Liver (tissue), 7 donors: ENCODE measurements at regions not wholly inside any gene's neighbourhood (a gene's known extent, or its start where the extent isn't known, plus 50 kb on each side); places are given as distances from the start of the nearest gene placed in this dataset.

Experiments used
- DNase-seq: peaks from one replicate; pipeline ENCODE4 v3.0.0-alpha.2; 2017; ENCODE audit warnings: low spot score
- H3K27ac ChIP-seq, 2 donors: one replicate each; pipeline ENCODE4 v1.7.0; 2013; ENCODE audit warnings: inconsistent platforms in 2 of 2, low read length in 2 of 2, control low read depth in 1 of 2, low read depth in 1 of 2, mild to moderate bottlenecking in 1 of 2
- H3K27me3 ChIP-seq, 4 donors: one replicate each; pipeline versions ENCODE4 v1.6.1 to v1.7.0; 2013; ENCODE audit warnings: low read length in 3 of 4, inconsistent platforms in 1 of 4, mild to moderate bottlenecking in 1 of 4, moderate library complexity in 1 of 4; ENCODE audit not compliant: control insufficient read depth in 4 of 4, insufficient read depth in 4 of 4
- H3K36me3 ChIP-seq, 4 donors: one replicate each; pipeline versions ENCODE4 v1.6.1 to v1.7.0; 2013; ENCODE audit warnings: low read length in 3 of 4, mild to moderate bottlenecking in 3 of 4, low read depth in 1 of 4, moderate library complexity in 1 of 4; ENCODE audit not compliant: control insufficient read depth in 4 of 4, insufficient read depth in 3 of 4
- H3K4me1 ChIP-seq, 4 donors: one replicate each; pipeline versions ENCODE4 v1.6.1 to v1.7.0; 2013; ENCODE audit warnings: low read length in 3 of 4, mild to moderate bottlenecking in 3 of 4, moderate library complexity in 1 of 4; ENCODE audit not compliant: control insufficient read depth in 4 of 4, insufficient read depth in 4 of 4
- H3K4me3 ChIP-seq, 3 donors: one replicate each; pipeline versions ENCODE4 v1.6.1 to v1.7.0; 2013; ENCODE audit warnings: low read length in 3 of 3, control low read depth in 1 of 3, low read depth in 1 of 3, mild to moderate bottlenecking in 1 of 3
- H3K9ac ChIP-seq, 2 donors: one replicate each; pipeline ENCODE4 v1.7.0; 2013; ENCODE audit warnings: low read length in 2 of 2, mild to moderate bottlenecking in 2 of 2, moderate library complexity in 2 of 2, control low read depth in 1 of 2, low read depth in 1 of 2
- H3K9me3 ChIP-seq, 4 donors: one replicate each; pipeline versions ENCODE4 v1.6.1 to v1.7.0; 2013; ENCODE audit warnings: low read length in 3 of 4; ENCODE audit not compliant: control insufficient read depth in 4 of 4
- ATF3 ChIP-seq: IDR thresholded peaks from 2 replicates; pipeline ENCODE4 v1.6.1; 2016; ENCODE audit warnings: antibody characterized with exemption
- EGR1 ChIP-seq, 2 donors: IDR thresholded peaks; 2 replicates each; pipeline ENCODE4 v1.6.1; 2016 to 2018; ENCODE audit warnings: antibody characterized with exemption in 2 of 2, low read depth in 2 of 2
- FOXA1 ChIP-seq: IDR thresholded peaks from 2 replicates; pipeline ENCODE4 v1.6.1; 2016; ENCODE audit warnings: antibody characterized with exemption
- GABPA ChIP-seq, 2 donors: IDR thresholded peaks in 1 of 2; conservative IDR thresholded peaks in 1 of 2; 2 replicates each; pipeline ENCODE4 v1.6.1; 2016; ENCODE audit warnings: antibody characterized with exemption in 2 of 2, mild to moderate bottlenecking in 1 of 2, moderate library complexity in 1 of 2
- HNF4A ChIP-seq, 2 donors: conservative IDR thresholded peaks; 2 replicates each; pipeline ENCODE4 v1.6.1; 2016; ENCODE audit warnings: antibody characterized with exemption in 2 of 2, mild to moderate bottlenecking in 2 of 2
- HNF4G ChIP-seq: IDR thresholded peaks from 2 replicates; pipeline ENCODE4 v1.6.1; 2016; ENCODE audit warnings: antibody characterized with exemption
- JUND ChIP-seq, 2 donors: IDR thresholded peaks; 2 replicates each; pipeline ENCODE4 v1.6.1; 2016; ENCODE audit warnings: antibody characterized with exemption in 2 of 2
- MAX ChIP-seq: IDR thresholded peaks from 2 replicates; pipeline ENCODE4 v1.6.1; 2016; ENCODE audit warnings: antibody characterized with exemption
- RAD21 ChIP-seq, 2 donors: IDR thresholded peaks; 2 replicates each; pipeline ENCODE4 v1.6.1; 2016; ENCODE audit warnings: antibody characterized with exemption in 2 of 2, mild to moderate bottlenecking in 2 of 2
- REST ChIP-seq: IDR thresholded peaks from 2 replicates; pipeline ENCODE4 v1.6.1; 2016; ENCODE audit warnings: antibody characterized with exemption, mild to moderate bottlenecking
- RXRA ChIP-seq, 2 donors: IDR thresholded peaks; 2 replicates each; pipeline ENCODE4 v1.6.1; 2017 to 2018; ENCODE audit warnings: antibody characterized with exemption in 2 of 2, mild to moderate bottlenecking in 1 of 2
- SP1 ChIP-seq: IDR thresholded peaks from 2 replicates; pipeline ENCODE4 v1.6.1; 2018; ENCODE audit warnings: antibody characterized with exemption, mild to moderate bottlenecking
- YY1 ChIP-seq: IDR thresholded peaks from 2 replicates; pipeline ENCODE4 v1.6.1; 2016; ENCODE audit warnings: antibody characterized with exemption, mild to moderate bottlenecking
- ZBTB33 ChIP-seq: IDR thresholded peaks from 2 replicates; pipeline ENCODE4 v1.6.1; 2016; ENCODE audit warnings: antibody characterized with exemption
- WGBS: extraction: QIAGEN DNeasy Blood & Tissue Kit; methylation state at CpG from one replicate; pipeline ENCODE4 v1.1.7; 2013; 5-methylcytosine and 5-hydroxymethylcytosine counted together
- donor health status: healthy.
- donor health status: healthy.
- donor health status: healthy.
- donor health status: healthy.

- TF ChIP-seq ZBTB33 (no peak), RAD21 (IDR thresholded peaks at IDR 0.05) (no peak), SP1 (no peak), ATF3 (no peak), EGR1 (IDR thresholded peaks at IDR 0.05; ENCODE audit: low read depth in 2 of 2) (no peak), FOXA1 (no peak), YY1 (no peak)
Measured at GRCh38 chr5:152606776-152607364, 201.8 kb upstream of the NMUR2 start (continued).

GRCh38 chr5:152607401-152608160 is 202.5 kb upstream of the NMUR2 start:
- Histone ChIP-seq H3K4me3 (no peak overlapping the region), H3K4me1 (no peaks in the 10 kb centered on the region), H3K27me3 (no peaks in the 10 kb centered on the region), H3K9ac (no peak overlapping the region), H3K9me3 (no peaks in the 10 kb centered on the region), H3K36me3 (no peaks in the 10 kb centered on the region), H3K27ac (no peak overlapping the region)
- TF ChIP-seq ATF3 (no peak), FOXA1 (no peak), ZBTB33 (no peak), SP1 (no peak), HNF4A (conservative IDR thresholded peaks at IDR 0.05) (no peak), HNF4G (no peak), GABPA (IDR thresholded peaks at IDR 0.05 in 1 of 2, conservative IDR thresholded peaks at IDR 0.05 in 1 of 2) (no peak), MAX (no peak), JUND (IDR thresholded peaks at IDR 0.05) (no peak), REST (no peak), EGR1 (IDR thresholded peaks at IDR 0.05; ENCODE audit: low read depth in 2 of 2) (no peak), RXRA (IDR thresholded peaks at IDR 0.05) (no peak)
- WGBS, result 66% methylated on average over 3 of the region's 3 CpGs
- DNase-seq, result no peak
